IMR-90 (cell line): ENCODE measurements at regions not wholly inside any gene's neighbourhood (a gene's known extent, or its start where the extent isn't known, plus 50 kb on each side); places are given as distances from the start of the nearest gene placed in this dataset.
A peak's percentile ranks its signal among the peaks of the same experiment; 100 is the strongest.

Experiments
- CEBPB ChIP-seq: IDR thresholded peaks from 2 replicates; pipeline ENCODE4 v1.6.1; 2012; ENCODE audit warnings: low read depth, low read length, improper control_type of control experiment
- CHD1 ChIP-seq: IDR thresholded peaks from 2 replicates; pipeline ENCODE4 v1.6.1; 2012; ENCODE audit warnings: low read depth, low read length, improper control_type of control experiment
- CTCF ChIP-seq: conservative IDR thresholded peaks from 2 replicates; pipeline ENCODE4 v1.5.1; 2012; ENCODE audit warnings: mild to moderate bottlenecking, low read depth, low read length, improper control_type of control experiment
- ELK1 ChIP-seq: fragments of 150-350 bp; IDR thresholded peaks from 2 replicates; pipeline ENCODE4 v1.6.1; 2016; ENCODE audit warnings: low read depth, mild to moderate bottlenecking, low read length, moderate library complexity, borderline replicate concordance
- FOS ChIP-seq: fragments of 150-350 bp; IDR thresholded peaks from 2 replicates; pipeline ENCODE4 v1.6.1; 2016; ENCODE audit warnings: low read depth, low read length
- MXI1 ChIP-seq: IDR thresholded peaks from 2 replicates; pipeline ENCODE4 v1.6.1; 2012; ENCODE audit warnings: low read depth, mild to moderate bottlenecking, low read length, moderate library complexity, borderline replicate concordance
- NFE2L2 ChIP-seq: fragments of 150-350 bp; IDR thresholded peaks from 2 replicates; pipeline ENCODE4 v1.6.1; 2016; ENCODE audit warnings: low read depth, mild to moderate bottlenecking, low read length
- POLR2A ChIP-seq: IDR thresholded peaks from 2 replicates; pipeline ENCODE4 v1.6.1; 2012; ENCODE audit warnings: mild to moderate bottlenecking, low read depth, low read length
- RAD21 ChIP-seq: IDR thresholded peaks from 2 replicates; pipeline ENCODE4 v1.6.1; 2012; ENCODE audit warnings: low read length, improper control_type of control experiment
- RCOR1 ChIP-seq: IDR thresholded peaks from 2 replicates; pipeline ENCODE4 v1.6.1; 2012; ENCODE audit warnings: mild to moderate bottlenecking, low read length, improper control_type of control experiment; ENCODE audit not compliant: insufficient replicate concordance
- SMC3 ChIP-seq: fragments of 150-350 bp; IDR thresholded peaks from 2 replicates; pipeline ENCODE4 v1.6.1; 2016; ENCODE audit warnings: low read depth, mild to moderate bottlenecking, antibody characterized with exemption, low read length, moderate library complexity
- USF2 ChIP-seq: fragments of 150-350 bp; IDR thresholded peaks from 2 replicates; pipeline ENCODE4 v1.6.1; 2017; ENCODE audit warnings: mild to moderate bottlenecking, antibody characterized with exemption, low read length, low read depth

GRCh38 chr11:66789097-66789890 lies 53.9 kb upstream of the RCE1 start:
- no peak for TF ChIP-seq SMC3
- TF ChIP-seq CTCF = no peak
- no peak for TF ChIP-seq POLR2A
- TF ChIP-seq MXI1 = no peak
- TF ChIP-seq RAD21 = no peak
- no peak for TF ChIP-seq CEBPB
- no peak for TF ChIP-seq FOS
- TF ChIP-seq ELK1 = no peak
- TF ChIP-seq NFE2L2 = no peak
- peak; percentile 65 for TF ChIP-seq RCOR1
- no peak for TF ChIP-seq CHD1
- TF ChIP-seq USF2 = no peak
